ENCODE measurements at regions not wholly inside any gene's neighbourhood (a gene's known extent, or its start where the extent isn't known, plus 50 kb on each side); places are given as distances from the start of the nearest gene placed in this dataset.

DNA sequence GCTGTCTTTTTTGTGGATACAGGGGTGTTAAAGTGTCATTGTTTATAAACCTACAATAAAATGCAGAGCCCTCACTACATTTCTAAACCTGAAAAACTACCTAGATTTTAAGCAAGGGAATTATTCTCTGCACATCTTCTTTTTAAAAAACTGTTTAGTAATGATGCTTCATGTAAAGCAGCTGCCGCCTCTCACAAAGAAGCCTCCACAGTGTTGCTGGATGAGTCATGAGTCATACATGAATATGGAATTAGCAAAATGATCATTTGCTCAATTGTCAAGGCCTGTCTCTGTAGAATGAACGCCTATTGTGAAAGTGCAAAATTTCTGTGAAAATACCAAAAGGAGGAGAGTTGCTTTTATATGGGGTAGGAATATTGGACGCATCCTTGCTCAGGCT lies 259.5 kb upstream of the CHRM3 start:
- Histone ChIP-seq H3K23ac (ENCODE audit: insufficient read length, low read depth, low read length) (no peak overlapping the region), H3K9ac (ENCODE audit: extremely low read depth, insufficient read length, low read length) (no peak overlapping the region), H2BK20ac (ENCODE audit: low read depth, low read length, poor library complexity, severe bottlenecking) (no peak overlapping the region), H2AFZ (ENCODE audit: low read length) (no peak overlapping the region), H4K91ac (ENCODE audit: insufficient read length, low read depth, low read length) (no peak overlapping the region), H3K14ac (ENCODE audit: insufficient read depth, low read length) (no peak overlapping the region), H3K56ac (ENCODE audit: insufficient read length, low read depth, low read length) (no peak overlapping the region), H3T11ph (ENCODE audit: low read length) (no peak overlapping the region), H4K5ac (ENCODE audit: insufficient read length, low read depth, low read length) (no peak overlapping the region), H3K4me1 (ENCODE audit: insufficient read depth, low read length) (peaks cover 18% of the 10 kb centered on the region), H3K27ac (ENCODE audit: insufficient read length, low read depth, low read length) (no peak overlapping the region), H2BK12ac (ENCODE audit: insufficient read length, low read depth, low read length) (no peak overlapping the region), H2BK120ac (ENCODE audit: low read depth, low read length, poor library complexity, severe bottlenecking) (no peak overlapping the region), H4K20me1 (ENCODE audit: control insufficient read depth, insufficient read depth, insufficient read length) (no peaks in the 10 kb centered on the region), H3K23me2 (ENCODE audit: insufficient read length, low read depth, low read length, poor library complexity, severe bottlenecking) (no peaks in the 10 kb centered on the region), H3K79me1 (ENCODE audit: insufficient read depth, low read depth, low read length, poor library complexity, severe bottlenecking) (no peaks in the 10 kb centered on the region), H2BK5ac (ENCODE audit: insufficient read length, low read length) (no peak overlapping the region), H3K79me2 (ENCODE audit: insufficient read depth, low read length) (no peaks in the 10 kb centered on the region), H2AK5ac (ENCODE audit: insufficient read length, low read length) (no peak overlapping the region), H3K18ac (ENCODE audit: insufficient read length, low read depth, low read length) (no peak overlapping the region), H3K9me3 (ENCODE audit: control insufficient read depth, low read depth, low read length) (no peaks in the 10 kb centered on the region), H3K4me2 (ENCODE audit: insufficient read depth, insufficient read length, low read length) (no peak overlapping the region), H2BK15ac (ENCODE audit: low read depth, low read length) (no peak overlapping the region), H4K8ac (replicated peaks; ENCODE audit: insufficient read length, low read depth, low read length) (no peak overlapping the region), H3K4ac (ENCODE audit: low read depth, low read length) (no peak overlapping the region), H3K27me3 (ENCODE audit: insufficient read depth, low read length) (no peaks in the 10 kb centered on the region)
- H3K4me1 Mint-ChIP-seq: peaks cover 43 to 48% of the 10 kb centered on the region in 2 experiments
- no peak for DNase-seq
- no peaks in the 10 kb centered on the region for H3K9me3 Mint-ChIP-seq
- H3K27me3 Mint-ChIP-seq (ENCODE audit: low read depth): no peaks in the 10 kb centered on the region
- TF ChIP-seq, protein P1, sequence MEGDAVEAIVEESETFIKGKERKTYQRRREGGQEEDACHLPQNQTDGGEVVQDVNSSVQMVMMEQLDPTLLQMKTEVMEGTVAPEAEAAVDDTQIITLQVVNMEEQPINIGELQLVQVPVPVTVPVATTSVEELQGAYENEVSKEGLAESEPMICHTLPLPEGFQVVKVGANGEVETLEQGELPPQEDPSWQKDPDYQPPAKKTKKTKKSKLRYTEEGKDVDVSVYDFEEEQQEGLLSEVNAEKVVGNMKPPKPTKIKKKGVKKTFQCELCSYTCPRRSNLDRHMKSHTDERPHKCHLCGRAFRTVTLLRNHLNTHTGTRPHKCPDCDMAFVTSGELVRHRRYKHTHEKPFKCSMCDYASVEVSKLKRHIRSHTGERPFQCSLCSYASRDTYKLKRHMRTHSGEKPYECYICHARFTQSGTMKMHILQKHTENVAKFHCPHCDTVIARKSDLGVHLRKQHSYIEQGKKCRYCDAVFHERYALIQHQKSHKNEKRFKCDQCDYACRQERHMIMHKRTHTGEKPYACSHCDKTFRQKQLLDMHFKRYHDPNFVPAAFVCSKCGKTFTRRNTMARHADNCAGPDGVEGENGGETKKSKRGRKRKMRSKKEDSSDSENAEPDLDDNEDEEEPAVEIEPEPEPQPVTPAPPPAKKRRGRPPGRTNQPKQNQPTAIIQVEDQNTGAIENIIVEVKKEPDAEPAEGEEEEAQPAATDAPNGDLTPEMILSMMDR (conservative IDR thresholded peaks at IDR 0.05): no peak
- 0 out of 7 replicates have a peak, but pooled peaks cover 0 to 7% (median 0%) of the 10 kb centered on the region in 3 experiments for H3K36me3 Mint-ChIP-seq (ENCODE audit: insufficient read depth in 1 of 3, low read depth in 3 of 3)
- H3K27ac Mint-ChIP-seq: no peak overlapping the region; a peak in 1 of 7 replicates
- H3K4me3 Mint-ChIP-seq: no peak overlapping the region
- WGBS (ENCODE audit: extremely low coverage, insufficient read length, low lambda C conversion rate): no CpG with 5 or more reads among the region's 3 CpGs
